Kidney epithelial cell (primary cell): ENCODE measurements at regions not wholly inside any gene's neighbourhood (a gene's known extent, or its start where the extent isn't known, plus 50 kb on each side); places are given as distances from the start of the nearest gene placed in this dataset.

Source experiments
- DNase-seq: peaks from one replicate; pipeline ENCODE4 v3.0.0-alpha.2; 2010; ENCODE audit warnings: low read depth
- H3K27me3 ChIP-seq: 2 replicates; pipeline ENCODE4 v1.6.0; 2011; ENCODE audit warnings: low read length; ENCODE audit not compliant: control insufficient read depth, insufficient read depth
- H3K36me3 ChIP-seq: 2 replicates; pipeline ENCODE4 v1.5.1; 2011; ENCODE audit warnings: low read length; ENCODE audit not compliant: control insufficient read depth, insufficient read depth
- H3K4me3 ChIP-seq: 2 replicates; pipeline ENCODE4 v1.5.1; 2011; ENCODE audit warnings: low read depth, mild to moderate bottlenecking, control low read depth, low read length
- CTCF ChIP-seq: IDR thresholded peaks from 2 replicates; pipeline ENCODE4 v1.5.1; 2011; ENCODE audit warnings: mild to moderate bottlenecking, moderate library complexity, low read length, control low read depth, inconsistent platforms; ENCODE audit not compliant: insufficient read depth, poor library complexity, severe bottlenecking

- no peak overlapping the region for H3K4me3 ChIP-seq
- H3K36me3 ChIP-seq: no peaks in the 10 kb centered on the region
- H3K27me3 ChIP-seq: no peaks in the 10 kb centered on the region
- TF ChIP-seq CTCF: no peak
- DNase-seq: no peak
Observed at GRCh38 chr1:11407301-11407994, 71.5 kb upstream of the DISP3 start.

- Histone ChIP-seq H3K27me3 (no peaks in the 10 kb centered on the region), H3K4me3 (no peak overlapping the region), H3K36me3 (no peaks in the 10 kb centered on the region)
- TF ChIP-seq CTCF: no peak
- no peak for DNase-seq
Observed at GRCh38 chr1:11412141-11412540, 66.8 kb upstream of the DISP3 start.

- Histone ChIP-seq H3K27me3 (no peaks in the 10 kb centered on the region), H3K36me3 (no peaks in the 10 kb centered on the region), H3K4me3 (no peak overlapping the region)
- DNase-seq: no peak
- TF ChIP-seq CTCF: no peak
Observed at GRCh38 chr1:11413986-11414391, 65.0 kb upstream of the DISP3 start.

- Histone ChIP-seq H3K36me3 (no peaks in the 10 kb centered on the region), H3K27me3 (no peaks in the 10 kb centered on the region), H3K4me3 (no peak overlapping the region)
- TF ChIP-seq CTCF: no peak
- no peak for DNase-seq
Observed at GRCh38 chr1:11414926-11415538, 63.9 kb upstream of the DISP3 start.

GRCh38 chr1:11417162-11417561 is 61.8 kb upstream of the DISP3 start:
- Histone ChIP-seq H3K27me3 (no peaks in the 10 kb centered on the region), H3K36me3 (no peaks in the 10 kb centered on the region), H3K4me3 (no peak overlapping the region)
- DNase-seq: no peak
- no peak for TF ChIP-seq CTCF

- no peak for TF ChIP-seq CTCF
- Histone ChIP-seq H3K36me3 (no peaks in the 10 kb centered on the region), H3K27me3 (no peaks in the 10 kb centered on the region), H3K4me3 (no peak overlapping the region)
- DNase-seq: no peak
Observed at GRCh38 chr1:11418056-11418455, 60.9 kb upstream of the DISP3 start.
